IPS-20b (cell line): ENCODE measurements at regions not wholly inside any gene's neighbourhood (a gene's known extent, or its start where the extent isn't known, plus 50 kb on each side); places are given as distances from the start of the nearest gene placed in this dataset.
"Not testable (repeated sequence)": the region's sequence is repeated elsewhere in the genome, so short reads cannot be mapped to it uniquely, and the experiment has no call there.

Experiments used
- H3K27ac ChIP-seq: one replicate; pipeline ENCODE4 v1.5.1; 2013; ENCODE audit warnings: low read length
- H3K27me3 ChIP-seq: 2 replicates; pipeline ENCODE4 v1.6.1; 2013; ENCODE audit warnings: mild to moderate bottlenecking, low read length, inconsistent platforms; ENCODE audit not compliant: insufficient read depth
- H3K36me3 ChIP-seq: 2 replicates; pipeline ENCODE4 v1.6.1; 2013; ENCODE audit warnings: low read depth, mild to moderate bottlenecking, inconsistent platforms, low read length, moderate library complexity; ENCODE audit not compliant: insufficient read depth
- H3K4me1 ChIP-seq: 2 replicates; pipeline ENCODE4 v1.6.1; 2013; ENCODE audit warnings: mild to moderate bottlenecking, control low read depth, inconsistent platforms, low read length, moderate library complexity; ENCODE audit not compliant: insufficient read depth
- H3K4me3 ChIP-seq: 2 replicates; pipeline ENCODE4 v1.5.1; 2013; ENCODE audit warnings: mild to moderate bottlenecking, low read length, inconsistent platforms
- H3K9ac ChIP-seq: 2 replicates; pipeline ENCODE4 v1.6.1; 2013; ENCODE audit warnings: low read depth, mild to moderate bottlenecking, inconsistent platforms, low read length, moderate library complexity
- H3K9me3 ChIP-seq: 2 replicates; pipeline ENCODE4 v1.6.1; 2013; ENCODE audit warnings: mild to moderate bottlenecking, low read depth, low read length, inconsistent platforms; ENCODE audit not compliant: insufficient read depth

DNA sequence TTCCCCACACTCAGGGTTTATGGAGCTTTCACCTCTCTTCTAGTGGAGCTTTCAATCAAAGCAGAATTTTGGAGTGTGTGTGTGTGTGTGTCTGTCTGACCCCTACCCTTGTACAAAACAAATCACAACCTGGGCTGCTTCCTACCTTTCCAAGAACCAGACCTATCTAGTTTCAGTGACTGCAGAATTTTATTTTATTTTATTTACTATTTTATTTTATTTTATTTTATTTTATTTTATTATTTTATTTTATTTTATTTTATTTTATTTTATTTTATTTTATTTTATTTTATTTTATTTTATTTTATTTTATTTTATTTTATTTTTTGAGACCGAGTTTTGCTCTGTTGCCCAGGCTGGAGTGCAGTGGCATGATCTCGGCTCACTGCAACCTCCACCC lies 151.6 kb upstream of the SEMA6A start:
- not testable (repeated sequence) for H3K27me3 ChIP-seq, H3K9ac ChIP-seq, H3K36me3 ChIP-seq, H3K4me1 ChIP-seq, H3K27ac ChIP-seq, H3K9me3 ChIP-seq, H3K4me3 ChIP-seq

DNA sequence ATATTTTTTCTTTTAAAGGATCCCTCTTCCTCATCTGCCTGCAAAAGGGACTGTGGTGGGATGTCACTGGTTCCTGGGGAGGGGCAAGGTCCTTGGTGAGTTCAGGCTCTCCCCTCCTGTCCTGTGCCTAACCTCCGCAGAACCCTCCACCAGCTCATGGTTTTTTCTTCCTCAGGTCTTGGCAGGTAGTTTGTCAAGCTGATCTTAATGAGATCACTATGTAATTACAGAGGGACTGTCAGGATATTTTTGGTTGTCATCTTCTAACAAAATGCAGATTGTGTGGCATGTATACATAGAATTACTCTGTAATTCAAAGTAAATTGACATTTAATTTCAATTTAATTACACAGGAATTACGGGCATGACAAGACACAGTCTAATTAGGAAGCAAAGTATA lies 150.3 kb upstream of the SEMA6A start:
- H3K27ac ChIP-seq: no peak overlapping the region
- H3K4me1 ChIP-seq: no peaks in the 10 kb centered on the region
- H3K9me3 ChIP-seq: no peaks in the 10 kb centered on the region
- no peaks in the 10 kb centered on the region for H3K36me3 ChIP-seq
- no peaks in the 10 kb centered on the region for H3K27me3 ChIP-seq
- no peak overlapping the region for H3K9ac ChIP-seq
- H3K4me3 ChIP-seq: no peak overlapping the region

DNA sequence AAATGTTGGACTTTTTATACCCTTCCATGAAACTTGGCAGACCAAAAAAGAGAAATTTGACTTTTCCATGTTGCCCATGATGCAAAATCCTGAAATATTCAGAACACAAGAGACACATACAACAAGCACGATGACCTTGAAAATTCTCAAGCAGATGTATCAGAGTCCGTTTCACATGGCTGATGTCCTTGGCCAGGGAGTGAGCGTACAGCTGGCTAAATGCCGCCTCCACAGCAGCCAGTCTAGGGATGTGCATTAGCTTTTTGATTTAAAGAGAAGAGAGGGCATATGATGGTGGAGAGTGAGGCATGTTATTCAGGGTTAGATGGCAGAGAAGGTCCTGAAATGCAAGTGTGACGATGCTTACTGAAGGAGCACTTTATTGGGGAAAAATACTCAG lies 148.0 kb upstream of the SEMA6A start:
- H3K27ac ChIP-seq: no peak overlapping the region
- no peak overlapping the region for H3K9ac ChIP-seq
- H3K4me3 ChIP-seq: no peak overlapping the region
- H3K27me3 ChIP-seq: no peaks in the 10 kb centered on the region
- H3K9me3 ChIP-seq: no peaks in the 10 kb centered on the region
- no peaks in the 10 kb centered on the region for H3K4me1 ChIP-seq
- no peaks in the 10 kb centered on the region for H3K36me3 ChIP-seq

DNA sequence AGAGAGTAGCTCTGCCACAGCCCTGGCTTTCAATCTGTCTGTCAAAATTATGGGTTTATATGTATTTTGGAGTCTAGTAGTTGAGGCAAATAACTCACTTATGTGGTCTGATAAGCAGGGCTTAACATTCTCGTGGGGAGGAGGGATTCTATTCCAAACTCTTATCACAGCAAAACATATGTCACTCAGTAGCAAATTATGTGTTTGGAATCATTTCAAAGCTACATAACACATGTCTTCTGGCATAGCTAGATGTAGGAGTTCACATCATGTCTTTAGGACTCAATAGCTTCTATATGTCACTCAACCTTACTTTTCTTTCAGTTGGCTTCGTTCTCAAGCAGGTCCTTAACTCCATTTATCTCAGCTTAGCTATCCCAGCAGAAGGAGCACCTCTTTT lies 144.5 kb upstream of the SEMA6A start:
- Histone ChIP-seq H3K9me3 (no peaks in the 10 kb centered on the region), H3K9ac (no peak overlapping the region), H3K4me1 (no peaks in the 10 kb centered on the region), H3K27ac (no peak overlapping the region), H3K4me3 (no peak overlapping the region), H3K36me3 (no peaks in the 10 kb centered on the region), H3K27me3 (no peaks in the 10 kb centered on the region)

DNA sequence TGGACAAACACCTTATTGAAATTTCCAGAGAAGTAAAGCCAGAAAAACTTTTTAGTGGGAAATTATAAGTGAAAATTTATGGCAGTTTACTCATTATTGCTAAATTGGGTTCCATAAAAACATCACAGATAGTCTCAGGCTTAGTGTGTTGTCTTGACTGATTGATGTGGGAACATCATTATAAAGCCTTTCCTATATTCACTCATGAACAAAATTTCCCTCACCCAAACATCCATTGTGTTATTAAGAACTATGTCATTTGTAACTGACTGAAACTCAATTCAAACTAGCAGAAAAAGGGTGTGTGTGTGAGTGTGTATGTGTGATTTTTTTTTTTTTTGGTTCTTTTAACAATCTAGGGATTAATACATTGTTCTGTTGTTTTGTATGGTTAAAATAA lies 143.7 kb upstream of the SEMA6A start:
- Histone ChIP-seq H3K9ac (no peak overlapping the region), H3K36me3 (no peaks in the 10 kb centered on the region), H3K27me3 (no peaks in the 10 kb centered on the region), H3K4me1 (no peaks in the 10 kb centered on the region), H3K27ac (no peak overlapping the region), H3K4me3 (no peak overlapping the region), H3K9me3 (no peaks in the 10 kb centered on the region)

DNA sequence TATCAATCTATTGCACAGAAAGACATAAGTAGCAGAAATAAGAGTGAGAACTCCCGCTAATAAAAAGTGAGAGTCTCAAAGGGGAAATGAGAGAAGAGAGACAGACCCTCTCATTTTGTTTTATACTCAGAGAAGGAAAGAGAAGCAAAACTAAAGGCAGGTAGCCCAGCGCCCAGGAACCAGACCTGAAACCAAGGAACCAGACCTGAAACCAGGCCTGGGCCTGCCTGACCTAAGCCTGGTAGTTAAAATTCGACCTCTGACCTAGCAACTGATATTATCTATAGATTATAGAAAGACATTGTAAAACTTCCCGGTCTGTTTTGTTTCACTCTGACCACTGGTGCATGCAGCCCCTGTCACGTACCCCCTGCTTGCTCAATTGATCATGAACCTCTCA lies 134.5 kb upstream of the SEMA6A start:
- H3K27me3 ChIP-seq: no peaks in the 10 kb centered on the region
- H3K9ac ChIP-seq: no peak overlapping the region
- H3K4me3 ChIP-seq: no peak overlapping the region
- no peaks in the 10 kb centered on the region for H3K9me3 ChIP-seq
- peaks cover under 1% of the 10 kb centered on the region; the same call in 1 of the 2 replicates for H3K4me1 ChIP-seq
- no peaks in the 10 kb centered on the region for H3K36me3 ChIP-seq
- no peak overlapping the region for H3K27ac ChIP-seq

DNA sequence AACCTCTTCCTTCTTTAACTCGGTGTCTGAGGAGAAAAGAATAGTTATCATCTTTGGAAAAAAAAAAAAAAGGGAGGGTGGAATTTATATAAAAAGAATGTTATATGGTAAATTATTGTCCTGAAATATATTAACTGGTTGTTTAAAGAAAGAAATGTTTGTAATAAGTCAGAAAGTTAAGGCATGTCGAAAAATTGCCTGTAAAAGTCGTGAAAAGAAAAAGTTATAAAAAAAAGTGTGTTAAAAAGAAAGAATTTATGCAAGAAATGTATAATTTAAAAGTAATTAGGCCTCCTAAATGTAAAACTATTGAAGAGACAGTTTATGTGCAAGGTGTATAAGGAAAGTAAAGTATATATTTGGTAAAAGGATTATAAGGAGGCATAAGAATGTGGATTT lies 130.5 kb upstream of the SEMA6A start:
- H3K4me1 ChIP-seq: peaks cover 14% of the 10 kb centered on the region
- not testable (repeated sequence) for H3K27ac ChIP-seq, H3K36me3 ChIP-seq, H3K9me3 ChIP-seq, H3K4me3 ChIP-seq, H3K27me3 ChIP-seq, H3K9ac ChIP-seq

DNA sequence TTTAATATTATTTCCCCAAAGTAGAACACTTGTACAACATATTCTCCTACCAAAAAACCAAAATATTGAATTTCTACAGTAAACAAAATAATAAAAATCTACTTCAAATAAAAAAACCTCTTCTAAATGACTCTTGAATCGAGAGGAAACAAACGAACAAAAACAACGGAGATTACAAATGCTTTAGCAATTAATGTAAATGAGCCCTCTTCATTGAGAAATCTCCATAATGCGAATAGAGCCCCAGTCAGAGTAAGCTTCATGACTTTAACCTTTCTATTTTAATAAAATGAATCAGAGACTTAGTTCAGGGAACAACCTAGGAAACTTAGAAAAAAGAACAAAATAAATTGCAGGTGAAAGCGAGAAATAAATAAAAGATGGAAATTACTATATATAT lies 129.3 kb upstream of the SEMA6A start:
- Histone ChIP-seq H3K27ac (no peak overlapping the region), H3K9me3 (no peaks in the 10 kb centered on the region), H3K9ac (no peak overlapping the region), H3K27me3 (no peaks in the 10 kb centered on the region), H3K4me1 (peaks cover 14% of the 10 kb centered on the region), H3K4me3 (peak overlapping the region; percentile 13; the same call in 1 of the 2 replicates), H3K36me3 (no peaks in the 10 kb centered on the region)

DNA sequence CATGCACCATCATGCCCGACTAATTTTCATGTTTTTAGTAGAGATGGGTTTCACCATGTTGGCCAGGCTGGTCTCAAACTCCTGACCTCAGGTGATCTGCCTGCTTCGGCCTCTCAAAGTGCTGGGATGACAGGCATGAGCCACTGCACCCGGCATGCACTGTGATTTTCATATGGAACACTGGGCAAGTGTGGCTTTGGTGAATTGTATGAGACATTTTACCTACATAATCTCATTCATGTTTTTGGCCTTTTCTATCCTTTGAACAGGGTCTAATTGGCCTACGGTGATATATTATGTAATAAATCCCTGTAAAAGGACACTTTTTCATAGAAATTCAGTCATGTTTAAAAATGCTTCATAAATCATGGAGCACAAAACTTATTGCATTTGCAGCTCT lies 128.7 kb upstream of the SEMA6A start:
- Histone ChIP-seq H3K9me3 (no peaks in the 10 kb centered on the region), H3K36me3 (no peaks in the 10 kb centered on the region), H3K4me3 (peak overlapping the region; percentile 13; the same call in 1 of the 2 replicates), H3K27ac (no peak overlapping the region), H3K9ac (no peak overlapping the region), H3K27me3 (no peaks in the 10 kb centered on the region), H3K4me1 (peaks cover 14% of the 10 kb centered on the region)

DNA sequence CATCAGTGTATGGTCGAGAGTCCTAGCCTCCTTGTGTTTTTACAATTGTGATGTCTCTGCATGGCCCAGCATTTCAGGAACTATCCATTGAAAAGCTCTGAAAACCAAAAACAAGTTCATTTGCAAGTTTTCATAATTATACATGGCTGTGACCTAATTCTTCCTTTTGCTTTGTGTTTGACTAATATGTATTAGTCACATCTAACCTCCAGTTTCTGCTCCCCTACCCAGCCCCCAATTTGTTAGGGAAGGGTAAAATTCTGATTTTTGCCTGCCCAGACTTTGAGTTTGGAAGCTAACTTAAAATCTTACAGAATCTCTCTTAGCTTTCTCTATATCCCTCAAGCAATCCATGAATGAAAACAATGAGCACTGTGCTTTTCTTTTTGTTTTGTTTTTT lies 128.2 kb upstream of the SEMA6A start:
- Histone ChIP-seq H3K4me1 (peaks cover 14% of the 10 kb centered on the region), H3K9me3 (no peaks in the 10 kb centered on the region), H3K27ac (no peak overlapping the region), H3K9ac (no peak overlapping the region; the same call in 1 of the 2 replicates), H3K27me3 (no peaks in the 10 kb centered on the region), H3K36me3 (no peaks in the 10 kb centered on the region), H3K4me3 (no peak overlapping the region)

DNA sequence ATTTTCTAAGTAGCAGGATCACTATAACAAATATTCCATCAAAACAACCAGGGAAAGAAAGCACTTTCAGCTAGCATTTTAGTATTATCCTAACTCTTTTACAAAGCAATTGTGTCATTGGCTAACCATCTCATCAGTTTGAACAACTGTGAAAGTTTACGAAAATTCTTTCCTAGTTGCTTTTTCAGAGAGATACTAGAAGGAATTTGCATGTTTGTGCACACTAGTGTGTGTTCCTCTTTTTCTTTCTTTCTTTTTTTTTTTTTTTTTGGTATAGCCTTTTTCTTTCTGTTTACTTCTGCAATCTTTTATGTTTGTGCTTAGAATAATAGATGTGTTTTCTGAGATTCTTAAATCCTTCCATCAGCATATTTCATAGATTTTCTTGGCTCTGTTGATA lies 124.7 kb upstream of the SEMA6A start:
- no peaks in the 10 kb centered on the region for H3K36me3 ChIP-seq
- H3K4me3 ChIP-seq: no peak overlapping the region
- H3K9ac ChIP-seq: no peak overlapping the region
- H3K9me3 ChIP-seq: no peaks in the 10 kb centered on the region
- no peaks in the 10 kb centered on the region for H3K27me3 ChIP-seq
- peaks cover 28% of the 10 kb centered on the region for H3K4me1 ChIP-seq
- no peak overlapping the region for H3K27ac ChIP-seq

DNA sequence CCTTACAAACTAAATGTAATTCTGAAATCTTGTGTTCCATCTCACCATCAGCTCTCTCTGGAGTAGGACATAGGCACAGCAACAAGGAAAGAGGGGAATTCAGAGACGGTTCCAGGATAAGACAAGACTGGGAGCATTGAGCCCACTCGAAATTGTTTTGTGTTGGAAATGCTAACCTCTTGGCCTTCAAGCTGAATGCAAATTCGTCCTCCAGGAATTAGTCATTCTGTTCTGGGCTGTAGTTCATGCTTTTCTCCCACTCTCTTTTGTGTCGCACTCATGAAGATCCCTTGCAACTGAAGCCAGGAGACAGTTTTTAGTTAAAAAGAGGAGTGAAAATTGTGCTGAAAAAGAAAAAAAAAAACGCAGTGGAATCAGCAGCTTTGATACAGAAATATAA lies 121.7 kb upstream of the SEMA6A start:
- H3K27me3 ChIP-seq: no peaks in the 10 kb centered on the region
- H3K27ac ChIP-seq: no peak overlapping the region
- no peaks in the 10 kb centered on the region for H3K36me3 ChIP-seq
- no peaks in the 10 kb centered on the region for H3K9me3 ChIP-seq
- no peak overlapping the region for H3K9ac ChIP-seq
- no peak overlapping the region for H3K4me3 ChIP-seq
- peaks cover 14% of the 10 kb centered on the region; the same call in 1 of the 2 replicates for H3K4me1 ChIP-seq

DNA sequence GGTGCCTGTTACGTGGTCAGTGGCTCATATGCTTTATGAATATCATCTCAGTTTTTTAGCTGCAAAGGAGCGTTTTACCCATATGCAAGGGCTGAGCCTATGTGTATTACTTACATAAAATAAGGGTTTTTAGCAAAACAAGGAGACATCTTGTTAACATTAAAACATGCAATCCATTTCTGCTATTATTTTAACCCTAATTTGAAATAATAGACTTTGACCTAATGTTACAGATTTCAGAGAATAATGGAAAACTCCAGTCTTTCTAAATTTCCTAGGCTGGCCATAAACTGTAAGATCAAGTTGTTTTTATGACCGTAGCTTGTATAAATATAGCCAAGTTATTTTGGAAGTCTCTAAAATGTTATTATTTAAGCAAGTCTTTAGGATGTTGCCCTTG lies 121.1 kb upstream of the SEMA6A start:
- H3K27me3 ChIP-seq: no peaks in the 10 kb centered on the region
- peaks cover 14% of the 10 kb centered on the region; the same call in 1 of the 2 replicates for H3K4me1 ChIP-seq
- H3K27ac ChIP-seq: no peak overlapping the region
- H3K4me3 ChIP-seq: no peak overlapping the region
- no peaks in the 10 kb centered on the region for H3K36me3 ChIP-seq
- H3K9me3 ChIP-seq: no peaks in the 10 kb centered on the region
- no peak overlapping the region for H3K9ac ChIP-seq
